Endothelial cell of umbilical vein (primary cell): ENCODE measurements at regions not wholly inside any gene's neighbourhood (a gene's known extent, or its start where the extent isn't known, plus 50 kb on each side); places are given as distances from the start of the nearest gene placed in this dataset.

Experiments used
- BruUV-seq: library from RNA; stranded (reverse); fragments of 400-500 nt; replicated peaks from 2 replicates; lab custom pipeline; 2021; lab: Mats Ljungman, UMichigan
- CTCF ChIA-PET: fragments of 300-600, 350-600 bp; sonication (Branson Sonifier 250); formaldehyde crosslinking; loops from one replicate; lab custom pipeline; 2021; ENCODE audit warnings: antibody characterized with exemption, inconsistent platforms; lab: Charles Lee
- POLR2A ChIA-PET: fragments of 300-600, 350-600 bp; sonication (Branson Sonifier 250); formaldehyde crosslinking; loops from one replicate; lab custom pipeline; 2021; ENCODE audit warnings: antibody characterized with exemption, inconsistent platforms; lab: Charles Lee
- DNase-seq: peaks from one replicate; pipeline ENCODE4 v3.0.0-alpha.2; 2011; ENCODE audit warnings: low read depth, low spot score
- FAIRE-seq: peaks from 2 replicates; lab custom pipeline; 2011; peaks lifted over from hg19 to GRCh38; lab: Jason Lieb, UNC
- H2AFZ ChIP-seq: 2 replicates; pipeline ENCODE4 v1.6.0; 2012; ENCODE audit warnings: low read depth, low read length, control low read depth, inconsistent platforms
- H3K27ac ChIP-seq: 2 replicates; pipeline ENCODE4 v1.5.1; 2011; ENCODE audit warnings: low read depth, mild to moderate bottlenecking, control low read depth, low read length, moderate library complexity; ENCODE audit not compliant: insufficient read depth
- H3K27me3 ChIP-seq, 2 experiments: 2 replicates each; pipeline versions ENCODE4 v1.6.0 to v1.6.1; 2011; ENCODE audit warnings: low read length in 2 of 2, mixed read lengths in 1 of 2; ENCODE audit not compliant: control insufficient read depth in 2 of 2, insufficient read depth in 2 of 2
- H3K36me3 ChIP-seq, 2 experiments: 2 replicates in 1 of 2; 3 replicates in 1 of 2; pipeline ENCODE4 v1.5.1; 2011; ENCODE audit warnings: low read length in 2 of 2, mild to moderate bottlenecking in 1 of 2, moderate library complexity in 1 of 2; ENCODE audit not compliant: control insufficient read depth in 2 of 2, insufficient read depth in 2 of 2; ENCODE audit errors: extremely low read depth in 1 of 2
- H3K4me1 ChIP-seq: 3 replicates; pipeline ENCODE4 v1.5.1; 2011; ENCODE audit warnings: mild to moderate bottlenecking, low read length; ENCODE audit not compliant: control insufficient read depth, insufficient read depth; ENCODE audit errors: extremely low read depth
- H3K4me2 ChIP-seq: 2 replicates; pipeline ENCODE4 v1.6.1; 2011; ENCODE audit warnings: low read length, control low read depth, mixed read lengths; ENCODE audit not compliant: insufficient read depth
- H3K4me3 ChIP-seq, 3 experiments: fragments of 200-600 bp in 1 of 3; sonication (generic), shearing (Covaris generic) in 1 of 3; replicated peaks in 1 of 3; 2 replicates each; pipeline ENCODE4 v1.5.1; 2011 to 2016; ENCODE audit warnings: control low read depth in 3 of 3, low read length in 3 of 3, mild to moderate bottlenecking in 2 of 3, inconsistent platforms in 1 of 3, low read depth in 1 of 3, moderate library complexity in 1 of 3; ENCODE audit not compliant: insufficient read depth in 1 of 3
- H3K79me2 ChIP-seq: 2 replicates; pipeline ENCODE4 v1.6.0; 2012; ENCODE audit warnings: low read length, inconsistent platforms; ENCODE audit not compliant: control insufficient read depth, insufficient read depth
- H3K9ac ChIP-seq: replicated peaks from 2 replicates; pipeline ENCODE3; 2011; ENCODE audit warnings: low read length, control low read depth; ENCODE audit not compliant: insufficient read depth; ENCODE audit errors: extremely low read depth
- H3K9me1 ChIP-seq: replicated peaks from 3 replicates; pipeline ENCODE4 v1.6.0; 2011; ENCODE audit warnings: mild to moderate bottlenecking, low read length; ENCODE audit not compliant: control insufficient read depth, insufficient read depth; ENCODE audit errors: extremely low read depth
- H3K9me3 ChIP-seq: replicated peaks from 2 replicates; pipeline ENCODE4 v1.5.1; 2012; ENCODE audit warnings: low read length, inconsistent platforms; ENCODE audit not compliant: control insufficient read depth, insufficient read depth
- H4K20me1 ChIP-seq: replicated peaks from 2 replicates; pipeline ENCODE3; 2011; ENCODE audit warnings: mild to moderate bottlenecking, low read length; ENCODE audit not compliant: control insufficient read depth, insufficient read depth; ENCODE audit errors: extremely low read depth
- CTCF ChIP-seq, 2 donors: IDR thresholded peaks; 1 replicate in 1 of 2; 2 replicates in 1 of 2; pipeline ENCODE4 v1.5.1; 2011; ENCODE audit warnings: low read length in 2 of 2, mild to moderate bottlenecking in 2 of 2, moderate library complexity in 2 of 2, control low read depth in 1 of 2, inconsistent platforms in 1 of 2, low read depth in 1 of 2; ENCODE audit not compliant: insufficient read depth in 1 of 2; ENCODE audit errors: extremely low read depth in 1 of 2
- EZH2 ChIP-seq: IDR thresholded peaks from 2 replicates; pipeline ENCODE4 v1.6.1; 2012; ENCODE audit warnings: borderline replicate concordance, low read depth, mild to moderate bottlenecking, moderate library complexity, low read length, inconsistent platforms; ENCODE audit not compliant: severe bottlenecking
- FOS ChIP-seq: IDR thresholded peaks from 2 replicates; pipeline ENCODE4 v1.6.1; 2011; ENCODE audit warnings: mild to moderate bottlenecking, low read length, moderate library complexity, borderline replicate concordance; ENCODE audit not compliant: insufficient read depth
- GATA2 ChIP-seq: IDR thresholded peaks from 2 replicates; pipeline ENCODE4 v1.7.0; 2011; ENCODE audit warnings: low read depth, mild to moderate bottlenecking, moderate library complexity, mixed read lengths, low read length; ENCODE audit not compliant: insufficient read length, insufficient read depth
- JUN ChIP-seq: IDR thresholded peaks from 2 replicates; pipeline ENCODE4 v1.6.1; 2011; ENCODE audit warnings: borderline replicate concordance, low read depth; ENCODE audit not compliant: insufficient read length, insufficient read depth
- MAX ChIP-seq: IDR thresholded peaks from 2 replicates; pipeline ENCODE4 v1.6.1; 2011; ENCODE audit not compliant: insufficient read depth, insufficient read length
- MYC ChIP-seq: IDR thresholded peaks from one replicate; pipeline ENCODE4 v1.6.1; 2011; ENCODE audit warnings: mild to moderate bottlenecking, low read depth, low read length
- POLR2A ChIP-seq: IDR thresholded peaks from 2 replicates; pipeline ENCODE4 v1.6.1; 2012; ENCODE audit warnings: low read depth, mild to moderate bottlenecking, control low read depth, low read length
- POLR2AphosphoS5 ChIP-seq: IDR thresholded peaks from 2 replicates; pipeline ENCODE4 v1.6.1; 2012; ENCODE audit warnings: low read depth, mild to moderate bottlenecking, control low read depth, low read length, moderate library complexity; ENCODE audit not compliant: insufficient read depth
- dilution Hi-C: fragments of 300-500 bp; cut with MboI; formaldehyde crosslinking; loops from one replicate; pipeline ENCODE4 v1.15.0; 2019; ENCODE audit warnings: low sequenced_read_pairs; ENCODE audit not compliant: extremely low pct_ligation_motif_present
- intact Hi-C: fragments of 100-400 bp; cut with micrococcal nuclease; formaldehyde crosslinking; loops from one replicate; pipeline ENCODE4 v1.10.0; 2022

- Histone ChIP-seq H3K27ac (no peak overlapping the region), H3K4me1 (no peaks in the 10 kb centered on the region), H3K9me3 (no peaks in the 10 kb centered on the region), H2AFZ (no peak overlapping the region), H4K20me1 (no peaks in the 10 kb centered on the region), H3K79me2 (no peaks in the 10 kb centered on the region), H3K36me3 (no peaks in the 10 kb centered on the region), H3K4me2 (no peak overlapping the region), H3K9me1 (no peaks in the 10 kb centered on the region), H3K27me3 (no peaks in the 10 kb centered on the region), H3K9ac (no peak overlapping the region), H3K4me3 (no peak overlapping the region)
- dilution Hi-C loops (no loop called here), intact Hi-C loops (no loop called here)
- no TSS peak for BruUV-seq
- no peak for TF ChIP-seq CTCF (IDR thresholded peaks at IDR 0.05; ENCODE audit: extremely low read depth in 1 of 2, insufficient read depth in 1 of 2, low read depth in 1 of 2, low read length in 2 of 2)
- TF ChIP-seq MAX, result no peak
- no peak for TF ChIP-seq FOS
- no peak for TF ChIP-seq POLR2AphosphoS5
- no peak for TF ChIP-seq MYC
- TF ChIP-seq EZH2, result no peak
- TF ChIP-seq POLR2A, result no peak
- TF ChIP-seq GATA2, result no peak
- no peak for TF ChIP-seq JUN
- ChIA-PET CTCF (no interaction called here), POLR2A (no interaction called here)
- DNase-seq, result no peak
- FAIRE-seq, result no peak
These were observed 1378.0 kb upstream of the PCDH9 start for GRCh38 chr13:68608147-68608546.
